ENCODE measurements at regions not wholly inside any gene's neighbourhood (a gene's known extent, or its start where the extent isn't known, plus 50 kb on each side); places are given as distances from the start of the nearest gene placed in this dataset.
A peak's percentile ranks its signal among the peaks of the same experiment; 100 is the strongest.

DNA sequence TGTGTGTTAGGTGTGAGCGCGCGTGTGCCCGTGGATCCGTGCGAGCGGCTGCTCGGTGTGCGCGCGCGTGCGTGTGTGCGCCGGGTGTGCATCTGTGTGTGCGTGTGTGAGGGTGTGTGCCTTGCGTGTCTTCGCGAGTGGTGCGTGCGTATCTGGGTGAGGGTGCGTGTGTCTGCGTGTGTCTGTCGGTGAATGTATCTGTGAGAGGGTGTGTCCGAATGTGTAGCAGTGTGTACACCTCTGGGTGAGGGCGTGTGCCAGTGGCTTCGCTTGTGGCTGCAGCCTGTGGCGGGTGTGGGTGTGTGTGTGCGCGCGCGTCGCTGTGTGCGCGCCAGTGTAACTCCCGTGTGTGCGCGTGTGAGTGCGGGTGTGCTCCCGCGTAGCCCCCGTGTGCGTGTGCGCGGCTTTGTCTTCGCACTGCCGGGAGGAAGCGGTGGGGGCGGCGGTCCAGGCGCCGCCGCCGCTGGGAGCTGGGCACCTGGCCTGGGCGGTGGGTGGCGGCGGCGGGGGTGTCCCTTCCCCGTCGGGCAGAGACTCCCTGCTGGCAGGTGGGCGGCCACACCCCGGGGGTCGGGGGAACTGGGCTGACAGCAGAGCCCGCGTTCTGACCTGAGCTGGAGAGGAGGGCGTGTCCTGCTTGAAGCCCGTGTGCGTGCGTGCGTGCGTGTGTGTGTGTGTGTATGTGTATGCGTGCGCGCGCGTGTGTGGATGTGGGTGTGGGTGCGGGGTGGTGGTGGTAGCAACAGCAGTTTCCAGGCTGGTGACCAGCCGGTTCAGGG, 61.3 kb upstream of the EPB41L1 start:
- no peaks in the 10 kb centered on the region for H3K9me3 ChIP-seq (ENCODE audit: control insufficient read depth in 3 of 3, low read length in 3 of 3)
- H3K27ac ChIP-seq (ENCODE audit: low read depth, low read length): no peak overlapping the region
- H3K36me3 ChIP-seq (ENCODE audit: control insufficient read depth in 3 of 3, insufficient read depth in 3 of 3, low read length in 3 of 3): no peaks in the 10 kb centered on the region
- peaks cover 0 to 29% (median 23%) of the 10 kb centered on the region in 3 donors for H3K27me3 ChIP-seq (ENCODE audit: control insufficient read depth in 3 of 3, insufficient read depth in 3 of 3, low read length in 3 of 3)
- peak overlapping the region; percentile 68 to 86 (median 81) for H3K4me3 ChIP-seq (ENCODE audit: low read length in 3 of 3)
- peak overlapping the region; percentile 10 to 73 (median 61) for H3K9ac ChIP-seq (ENCODE audit: low read depth in 1 of 3, low read length in 3 of 3)
- H3K4me1 ChIP-seq (ENCODE audit: control insufficient read depth in 3 of 3, insufficient read depth in 3 of 3, low read length in 3 of 3): peaks cover 22 to 24% (median 23%) of the 10 kb centered on the region in 3 donors

DNA sequence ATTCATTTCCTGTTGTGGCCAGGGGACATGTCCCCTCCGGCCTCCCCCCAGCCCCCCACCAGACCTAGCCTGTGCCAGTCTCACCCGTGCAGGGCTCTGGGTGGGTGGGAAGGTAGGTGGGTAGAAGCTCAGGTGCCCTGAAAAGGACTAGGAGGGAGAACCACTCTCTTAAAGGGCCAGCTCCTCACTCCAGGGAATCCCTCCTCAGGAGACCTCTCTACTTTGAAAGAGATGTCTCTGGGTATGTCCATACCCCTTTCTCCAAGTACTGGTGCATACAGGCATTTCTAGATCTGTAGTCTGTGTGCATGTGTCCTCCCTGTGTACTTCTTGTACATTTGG, 60.8 kb upstream of the EPB41L1 start:
- Histone ChIP-seq H3K4me1 (ENCODE audit: control insufficient read depth in 3 of 3, insufficient read depth in 3 of 3, low read length in 3 of 3) (peaks cover 24 to 27% (median 25%) of the 10 kb centered on the region in 3 donors), H3K36me3 (ENCODE audit: control insufficient read depth in 3 of 3, insufficient read depth in 3 of 3, low read length in 3 of 3) (no peaks in the 10 kb centered on the region), H3K27me3 (ENCODE audit: control insufficient read depth in 3 of 3, insufficient read depth in 3 of 3, low read length in 3 of 3) (peaks cover 0 to 29% (median 23%) of the 10 kb centered on the region in 3 donors), H3K9ac (ENCODE audit: low read depth in 1 of 3, low read length in 3 of 3) (peak overlapping the region in 1 of 3 donors; percentile 73), H3K9me3 (ENCODE audit: control insufficient read depth in 3 of 3, low read length in 3 of 3) (no peaks in the 10 kb centered on the region), H3K27ac (ENCODE audit: low read depth, low read length) (peak overlapping the region; percentile 12), H3K4me3 (ENCODE audit: low read length in 3 of 3) (peak overlapping the region; percentile 68 to 86 (median 81))

DNA sequence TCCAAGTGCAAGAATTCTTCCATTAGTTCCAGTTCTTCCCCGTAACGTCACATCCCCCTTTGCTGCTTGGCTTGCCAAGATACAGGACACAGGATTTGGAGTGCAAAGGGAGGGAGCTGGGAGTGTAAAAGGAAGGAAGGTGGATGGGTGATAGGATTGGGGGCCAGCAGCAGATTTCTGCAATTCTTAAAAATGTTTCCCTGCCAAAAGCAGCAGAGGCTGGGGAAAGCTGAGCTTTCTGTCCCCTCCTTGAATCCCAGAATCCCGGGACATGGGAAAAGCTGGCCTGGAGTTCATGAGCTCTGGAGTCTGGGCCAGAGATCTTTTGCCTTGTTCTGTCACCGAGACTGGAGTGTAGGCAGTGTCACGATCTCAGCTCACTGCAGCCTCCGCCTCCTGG, 60.0 kb upstream of the EPB41L1 start:
- peak overlapping the region in 1 of 3 donors; percentile 23 for H3K9ac ChIP-seq (ENCODE audit: low read depth in 1 of 3, low read length in 3 of 3)
- peaks cover 24 to 27% (median 25%) of the 10 kb centered on the region in 3 donors for H3K4me1 ChIP-seq (ENCODE audit: control insufficient read depth in 3 of 3, insufficient read depth in 3 of 3, low read length in 3 of 3)
- H3K4me3 ChIP-seq (ENCODE audit: low read length in 3 of 3): peak overlapping the region; percentile 14 to 81 (median 22)
- H3K36me3 ChIP-seq (ENCODE audit: control insufficient read depth in 3 of 3, insufficient read depth in 3 of 3, low read length in 3 of 3): no peaks in the 10 kb centered on the region
- no peaks in the 10 kb centered on the region for H3K9me3 ChIP-seq (ENCODE audit: control insufficient read depth in 3 of 3, low read length in 3 of 3)
- H3K27ac ChIP-seq (ENCODE audit: low read depth, low read length): peak overlapping the region; percentile 12
- H3K27me3 ChIP-seq (ENCODE audit: control insufficient read depth in 3 of 3, insufficient read depth in 3 of 3, low read length in 3 of 3): peaks cover 0 to 29% (median 23%) of the 10 kb centered on the region in 3 donors

DNA sequence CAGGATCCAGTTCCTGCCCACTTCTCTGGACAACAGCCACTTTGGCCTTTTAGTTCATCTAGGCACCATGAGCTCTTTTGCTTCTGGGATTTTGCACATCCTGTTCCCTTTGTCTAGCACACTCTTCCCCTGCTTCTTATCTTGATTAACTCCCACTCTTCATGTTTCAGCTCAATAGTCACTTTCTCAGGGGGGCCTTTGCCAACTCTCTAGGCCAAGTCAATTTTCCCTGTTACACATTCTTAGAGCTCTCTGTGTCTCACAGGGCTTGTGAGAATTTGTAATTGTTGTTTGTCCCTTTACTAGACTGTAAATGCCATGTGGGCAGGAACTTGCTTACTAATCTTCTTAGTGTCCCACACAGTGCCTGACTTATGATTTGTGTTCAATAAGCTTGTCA, 58.1 kb upstream of the EPB41L1 start:
- H3K4me3 ChIP-seq (ENCODE audit: low read length in 3 of 3): no peak overlapping the region
- no peaks in the 10 kb centered on the region for H3K9me3 ChIP-seq (ENCODE audit: control insufficient read depth in 3 of 3, low read length in 3 of 3)
- H3K4me1 ChIP-seq (ENCODE audit: control insufficient read depth in 3 of 3, insufficient read depth in 3 of 3, low read length in 3 of 3): peaks cover 21 to 27% (median 25%) of the 10 kb centered on the region in 3 donors
- no peak overlapping the region for H3K9ac ChIP-seq (ENCODE audit: low read depth in 1 of 3, low read length in 3 of 3)
- H3K27me3 ChIP-seq (ENCODE audit: control insufficient read depth in 3 of 3, insufficient read depth in 3 of 3, low read length in 3 of 3): peaks cover 0 to 18% (median 16%) of the 10 kb centered on the region in 3 donors
- no peaks in the 10 kb centered on the region for H3K36me3 ChIP-seq (ENCODE audit: control insufficient read depth in 3 of 3, insufficient read depth in 3 of 3, low read length in 3 of 3)
- no peak overlapping the region for H3K27ac ChIP-seq (ENCODE audit: low read depth, low read length)

DNA sequence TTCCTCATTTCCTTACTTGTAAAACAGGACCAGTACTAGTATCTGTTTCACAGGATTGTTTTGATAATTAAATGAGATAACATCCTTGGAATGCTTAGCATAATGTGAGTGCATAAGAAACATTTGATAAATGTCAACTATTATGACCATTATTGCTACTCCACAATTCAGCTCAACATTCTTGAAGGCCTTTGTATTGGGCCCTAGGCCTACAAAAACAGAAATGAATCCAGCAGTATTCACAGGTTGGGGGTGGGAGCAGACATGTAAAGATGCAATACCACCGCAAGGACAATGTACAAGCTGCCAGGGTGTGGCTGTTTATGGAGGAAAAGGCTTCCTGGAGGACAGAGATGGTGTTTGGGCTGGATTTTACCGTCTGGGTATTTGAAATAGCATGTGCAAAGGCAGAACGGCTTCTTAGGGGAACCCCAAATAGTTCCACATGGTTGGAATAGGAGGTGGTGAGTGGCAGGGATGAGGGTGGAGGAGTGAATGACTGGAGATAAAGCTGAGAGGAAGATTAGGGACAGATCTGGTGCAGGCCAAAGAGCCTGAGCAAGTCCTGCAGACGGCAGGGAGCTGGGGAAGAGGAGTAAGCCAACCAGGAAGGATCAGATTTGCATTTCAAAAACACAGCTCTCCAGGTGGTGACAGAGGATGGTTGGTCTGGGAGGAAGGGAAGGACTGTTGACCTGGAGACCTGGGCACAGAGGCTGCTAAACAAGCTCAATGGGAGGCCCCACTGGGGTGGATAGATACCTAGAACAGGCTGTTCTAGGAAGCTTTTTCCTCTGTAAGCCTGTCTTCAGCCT, 57.0 kb upstream of the EPB41L1 start:
- Histone ChIP-seq H3K9ac (ENCODE audit: low read depth in 1 of 3, low read length in 3 of 3) (no peak overlapping the region), H3K9me3 (ENCODE audit: control insufficient read depth in 3 of 3, low read length in 3 of 3) (no peaks in the 10 kb centered on the region), H3K4me1 (ENCODE audit: control insufficient read depth in 3 of 3, insufficient read depth in 3 of 3, low read length in 3 of 3) (peaks cover 15 to 26% (median 23%) of the 10 kb centered on the region in 3 donors), H3K4me3 (ENCODE audit: low read length in 3 of 3) (no peak overlapping the region), H3K36me3 (ENCODE audit: control insufficient read depth in 3 of 3, insufficient read depth in 3 of 3, low read length in 3 of 3) (no peaks in the 10 kb centered on the region), H3K27ac (ENCODE audit: low read depth, low read length) (peak overlapping the region; percentile 44), H3K27me3 (ENCODE audit: control insufficient read depth in 3 of 3, insufficient read depth in 3 of 3, low read length in 3 of 3) (peaks cover 0 to 11% (median 10%) of the 10 kb centered on the region in 3 donors)

DNA sequence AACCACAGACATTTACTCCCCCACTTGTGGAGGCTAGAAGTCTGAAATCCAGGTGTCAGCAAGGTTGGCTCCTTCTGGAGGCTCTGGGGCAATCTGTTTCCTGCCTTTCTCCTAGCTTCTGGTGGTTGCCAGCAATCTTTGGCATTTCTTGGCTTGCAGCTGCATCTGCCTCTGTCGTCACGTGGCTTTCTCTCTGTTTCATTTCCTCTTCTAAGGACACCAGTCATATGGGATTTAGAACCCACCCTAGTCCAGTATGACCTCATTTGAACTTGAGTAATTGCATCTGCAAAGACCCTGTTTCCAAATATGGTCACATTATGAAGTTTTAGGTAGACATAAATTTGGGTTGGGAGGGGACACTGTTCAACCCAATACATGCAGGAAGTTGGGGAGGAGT, 56.2 kb upstream of the EPB41L1 start:
- Histone ChIP-seq H3K27ac (ENCODE audit: low read depth, low read length) (peak overlapping the region; percentile 44), H3K4me1 (ENCODE audit: control insufficient read depth in 3 of 3, insufficient read depth in 3 of 3, low read length in 3 of 3) (peaks cover 9 to 25% (median 18%) of the 10 kb centered on the region in 3 donors), H3K4me3 (ENCODE audit: low read length in 3 of 3) (no peak overlapping the region)

DNA sequence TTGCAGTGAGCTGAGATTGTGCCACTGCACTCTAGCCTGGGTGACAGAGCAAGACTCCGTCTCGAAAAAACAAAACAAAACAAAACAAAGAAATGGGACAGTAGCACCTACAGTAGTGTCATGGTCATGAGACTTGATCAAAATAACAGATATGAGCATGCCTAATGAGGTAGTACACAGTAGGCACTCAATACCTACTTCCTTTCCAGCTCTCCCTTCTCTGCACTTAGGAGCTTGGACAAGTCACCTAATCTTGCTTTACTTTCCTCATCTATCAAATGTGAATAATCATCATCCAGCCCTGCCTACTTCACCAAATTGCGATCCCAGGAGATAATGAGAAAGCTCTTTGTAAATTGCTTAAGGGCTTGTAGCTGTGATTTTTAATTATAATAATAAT, 55.4 kb upstream of the EPB41L1 start:
- H3K4me3 ChIP-seq (ENCODE audit: low read length in 3 of 3): no peak overlapping the region
- no peaks in the 10 kb centered on the region for H3K9me3 ChIP-seq (ENCODE audit: control insufficient read depth in 3 of 3, low read length in 3 of 3)
- no peaks in the 10 kb centered on the region for H3K36me3 ChIP-seq (ENCODE audit: control insufficient read depth in 3 of 3, insufficient read depth in 3 of 3, low read length in 3 of 3)
- H3K9ac ChIP-seq (ENCODE audit: low read depth in 1 of 3, low read length in 3 of 3): no peak overlapping the region
- H3K27ac ChIP-seq (ENCODE audit: low read depth, low read length): no peak overlapping the region
- H3K27me3 ChIP-seq (ENCODE audit: control insufficient read depth in 3 of 3, insufficient read depth in 3 of 3, low read length in 3 of 3): no peaks in the 10 kb centered on the region
- peaks cover 9 to 21% (median 14%) of the 10 kb centered on the region in 3 donors for H3K4me1 ChIP-seq (ENCODE audit: control insufficient read depth in 3 of 3, insufficient read depth in 3 of 3, low read length in 3 of 3)

More for the DNA sequence above, 56.2 kb upstream of the EPB41L1 start:
- Histone ChIP-seq H3K9ac (ENCODE audit: low read depth in 1 of 3, low read length in 3 of 3) (no peak overlapping the region), H3K27me3 (ENCODE audit: control insufficient read depth in 3 of 3, insufficient read depth in 3 of 3, low read length in 3 of 3) (peaks cover 0 to 3% (median 3%) of the 10 kb centered on the region in 3 donors), H3K9me3 (ENCODE audit: control insufficient read depth in 3 of 3, low read length in 3 of 3) (no peaks in the 10 kb centered on the region), H3K36me3 (ENCODE audit: control insufficient read depth in 3 of 3, insufficient read depth in 3 of 3, low read length in 3 of 3) (no peaks in the 10 kb centered on the region)

DNA sequence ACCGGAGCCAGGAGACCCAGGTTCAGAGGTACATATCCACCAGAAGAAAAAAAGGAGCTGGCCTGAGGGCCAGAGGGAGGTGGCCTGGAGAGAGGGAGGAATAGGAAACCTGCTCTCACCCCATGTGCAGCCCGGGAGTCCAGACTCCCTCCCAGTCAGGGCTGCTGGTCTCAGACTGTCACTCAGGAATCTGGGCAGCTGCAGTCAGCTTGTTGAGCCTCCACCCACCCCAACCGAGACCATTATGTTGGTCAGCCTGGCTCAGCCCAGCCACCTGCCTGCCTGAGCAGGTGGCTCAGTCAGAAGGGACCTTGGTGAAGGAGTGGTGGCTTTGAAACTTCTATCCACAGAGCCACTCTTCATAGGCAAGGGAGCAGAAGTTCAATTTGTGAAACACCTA, 53.3 kb upstream of the EPB41L1 start:
- Histone ChIP-seq H3K4me1 (ENCODE audit: control insufficient read depth in 3 of 3, insufficient read depth in 3 of 3, low read length in 3 of 3) (peaks cover 9 to 21% (median 13%) of the 10 kb centered on the region in 3 donors), H3K27me3 (ENCODE audit: control insufficient read depth in 3 of 3, insufficient read depth in 3 of 3, low read length in 3 of 3) (no peaks in the 10 kb centered on the region), H3K9me3 (ENCODE audit: control insufficient read depth in 3 of 3, low read length in 3 of 3) (no peaks in the 10 kb centered on the region), H3K4me3 (ENCODE audit: low read length in 3 of 3) (no peak overlapping the region), H3K9ac (ENCODE audit: low read depth in 1 of 3, low read length in 3 of 3) (no peak overlapping the region), H3K27ac (ENCODE audit: low read depth, low read length) (no peak overlapping the region), H3K36me3 (ENCODE audit: control insufficient read depth in 3 of 3, insufficient read depth in 3 of 3, low read length in 3 of 3) (no peaks in the 10 kb centered on the region)

DNA sequence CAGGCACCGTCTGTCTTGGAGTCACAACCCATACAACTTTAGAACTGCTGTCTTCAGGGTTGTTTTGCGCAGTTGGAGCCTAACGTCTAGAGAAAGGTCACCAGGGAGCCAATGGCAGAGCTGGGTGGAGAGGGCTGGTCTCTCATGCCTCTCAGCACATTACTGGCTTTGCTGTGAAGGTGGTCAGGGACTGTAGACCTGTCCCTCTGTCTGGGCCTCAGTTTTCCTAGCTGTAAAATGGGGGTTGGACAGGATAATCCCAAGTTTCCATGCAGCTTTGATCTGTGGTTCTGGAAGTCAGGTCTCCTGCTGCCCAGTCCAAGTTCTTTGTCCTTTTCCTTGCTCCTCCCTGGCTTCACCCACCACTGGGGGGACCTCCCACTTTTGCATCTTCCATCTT, 52.2 kb upstream of the EPB41L1 start:
- H3K4me3 ChIP-seq (ENCODE audit: low read length in 3 of 3): no peak overlapping the region
- no peaks in the 10 kb centered on the region for H3K27me3 ChIP-seq (ENCODE audit: control insufficient read depth in 3 of 3, insufficient read depth in 3 of 3, low read length in 3 of 3)
- H3K4me1 ChIP-seq (ENCODE audit: control insufficient read depth in 3 of 3, insufficient read depth in 3 of 3, low read length in 3 of 3): peaks cover 9 to 17% (median 13%) of the 10 kb centered on the region in 3 donors
- H3K9ac ChIP-seq (ENCODE audit: low read depth in 1 of 3, low read length in 3 of 3): no peak overlapping the region
- no peaks in the 10 kb centered on the region for H3K36me3 ChIP-seq (ENCODE audit: control insufficient read depth in 3 of 3, insufficient read depth in 3 of 3, low read length in 3 of 3)
- H3K9me3 ChIP-seq (ENCODE audit: control insufficient read depth in 3 of 3, low read length in 3 of 3): no peaks in the 10 kb centered on the region
- no peak overlapping the region for H3K27ac ChIP-seq (ENCODE audit: low read depth, low read length)
